Karpas-422 (cell line): ENCODE measurements at regions not wholly inside any gene's neighbourhood (a gene's known extent, or its start where the extent isn't known, plus 50 kb on each side); places are given as distances from the start of the nearest gene placed in this dataset.
"Not testable (repeated sequence)": the region's sequence is repeated elsewhere in the genome, so short reads cannot be mapped to it uniquely, and the experiment has no call there.

ENCODE experiments used
- DNase-seq: peaks from one replicate; pipeline ENCODE4 v3.0.0-alpha.2; 2015
- H2AFZ ChIP-seq: fragments of 200-600 bp; sonication (generic); 2 replicates; pipeline ENCODE4 v1.6.1; 2014; ENCODE audit warnings: antibody characterized with exemption, low read length, mixed read lengths
- H3K27ac ChIP-seq: fragments of 200-600 bp; sonication (generic); 2 replicates; pipeline ENCODE4 v1.5.1; 2014; ENCODE audit warnings: mild to moderate bottlenecking, low read length, moderate library complexity
- H3K27me3 ChIP-seq: fragments of 200-600 bp; sonication (generic); 2 replicates; pipeline ENCODE4 v1.6.1; 2014; ENCODE audit warnings: low read length, mixed read lengths
- H3K36me3 ChIP-seq: fragments of 200-600 bp; sonication (generic); 2 replicates; pipeline ENCODE4 v1.6.1; 2014; ENCODE audit warnings: low read length, mixed read lengths; ENCODE audit not compliant: insufficient read depth
- H3K4me1 ChIP-seq: fragments of 200-600 bp; sonication (generic); 2 replicates; pipeline ENCODE4 v1.6.1; 2014; ENCODE audit warnings: mild to moderate bottlenecking, low read length, mixed read lengths
- H3K4me2 ChIP-seq: fragments of 200-600 bp; sonication (generic); 2 replicates; pipeline ENCODE4 v1.6.1; 2014; ENCODE audit warnings: low read length, low read depth, mild to moderate bottlenecking; ENCODE audit not compliant: poor library complexity, severe bottlenecking
- H3K4me3 ChIP-seq: fragments of 200-600 bp; sonication (generic); 2 replicates; pipeline ENCODE4 v1.5.1; 2014; ENCODE audit warnings: mild to moderate bottlenecking, antibody characterized with exemption, low read length, mixed read lengths
- H3K79me2 ChIP-seq: fragments of 200-600 bp; sonication (generic); 2 replicates; pipeline ENCODE4 v1.6.1; 2014; ENCODE audit warnings: mild to moderate bottlenecking, low read length, mixed read lengths
- H3K9ac ChIP-seq: fragments of 200-600 bp; sonication (generic); 2 replicates; pipeline ENCODE4 v1.6.0; 2014; ENCODE audit warnings: low read length
- H3K9me2 ChIP-seq: fragments of 200-600 bp; sonication (generic), shearing (Covaris generic); replicated peaks from 2 replicates; pipeline ENCODE4 v1.6.0; 2014; ENCODE audit warnings: mild to moderate bottlenecking, low read length, moderate library complexity; ENCODE audit not compliant: insufficient read depth
- H3K9me3 ChIP-seq: fragments of 300-700, 200-600 bp; sonication (generic); 2 replicates; pipeline ENCODE4 v1.6.1; 2014; ENCODE audit warnings: low read length, mixed read lengths
- H4K20me1 ChIP-seq: fragments of 200-600 bp; sonication (generic); 2 replicates; pipeline ENCODE4 v1.6.1; 2014; ENCODE audit warnings: mild to moderate bottlenecking, antibody characterized with exemption, low read length, low read depth; ENCODE audit not compliant: insufficient read depth

DNA sequence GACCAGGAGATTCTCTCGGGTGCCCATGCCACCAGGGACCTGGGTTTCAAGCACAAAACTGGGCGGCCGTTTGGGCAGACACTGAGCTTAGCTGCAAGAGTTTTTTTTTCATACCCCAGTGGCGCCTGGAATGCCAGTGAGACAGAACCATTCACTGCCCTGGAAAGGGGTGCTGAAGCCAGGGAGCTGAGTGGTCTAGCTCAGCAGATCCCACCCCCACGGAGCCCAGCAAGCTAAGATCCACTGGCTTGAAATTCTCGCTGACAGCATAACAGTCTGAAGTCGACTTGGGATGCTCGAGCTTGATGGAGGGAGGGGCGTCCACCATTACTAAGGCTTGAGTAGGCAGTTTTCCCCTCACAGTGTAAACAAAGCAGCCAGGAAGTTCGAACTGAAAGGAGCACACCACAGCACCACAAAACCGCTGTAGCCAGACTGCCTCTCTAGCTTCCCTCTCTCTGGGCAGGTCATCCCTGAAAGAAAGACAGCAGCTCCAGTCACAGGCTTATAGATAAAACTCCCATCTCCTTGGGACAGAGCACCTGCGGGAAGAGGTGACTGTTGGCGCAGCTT, 157.7 kb downstream of the GIPC2 start:
- not testable (repeated sequence) for H2AFZ ChIP-seq, H3K36me3 ChIP-seq, H3K79me2 ChIP-seq, H3K27ac ChIP-seq, H3K27me3 ChIP-seq, H3K4me1 ChIP-seq, H3K9ac ChIP-seq, H3K4me2 ChIP-seq, H4K20me1 ChIP-seq, H3K4me3 ChIP-seq, H3K9me3 ChIP-seq, H3K9me2 ChIP-seq, DNase-seq

- Histone ChIP-seq H3K4me1 (no peaks in the 10 kb centered on the region), H3K4me2 (no peak overlapping the region), H3K36me3 (no peaks in the 10 kb centered on the region), H3K4me3 (no peak overlapping the region), H2AFZ (no peak overlapping the region), H3K9me2 (no peaks in the 10 kb centered on the region), H3K9ac (no peak overlapping the region), H4K20me1 (no peaks in the 10 kb centered on the region), H3K27me3 (no peaks in the 10 kb centered on the region), H3K27ac (no peak overlapping the region), H3K9me3 (no peaks in the 10 kb centered on the region), H3K79me2 (no peaks in the 10 kb centered on the region)
- DNase-seq, result no peak
Measured at GRCh38 chr1:78210175-78210574, 164.4 kb downstream of the GIPC2 start.

DNA sequence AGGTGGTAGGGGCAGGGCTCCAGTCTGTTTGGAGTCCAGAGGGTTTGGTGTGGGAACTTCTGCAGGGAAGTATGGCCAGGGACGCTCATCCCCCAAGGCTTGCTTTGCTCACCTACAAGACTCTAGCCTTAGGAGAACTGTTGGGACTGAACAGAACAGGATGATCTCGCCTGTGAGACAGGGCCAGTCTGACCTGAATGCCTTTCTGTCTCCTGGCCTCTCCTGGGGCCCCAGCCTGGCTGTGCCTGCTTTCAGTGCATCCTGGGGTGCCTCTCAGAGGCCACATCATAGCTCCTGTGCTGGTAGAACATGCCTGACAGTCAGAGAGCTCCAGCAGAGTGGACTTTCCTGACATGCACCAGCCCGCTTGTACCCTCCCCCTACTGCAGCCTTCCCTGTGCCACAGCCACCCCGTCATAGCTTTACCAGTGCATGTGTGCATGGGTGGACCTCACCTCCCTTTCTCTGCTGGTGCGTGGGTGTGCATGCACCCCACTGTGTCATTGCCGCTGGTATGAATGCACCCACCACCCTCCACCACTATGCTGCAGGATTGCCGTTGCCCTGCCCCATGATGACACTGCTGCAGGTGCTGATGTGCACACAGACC, 165.8 kb downstream of the GIPC2 start:
- H3K27me3 ChIP-seq, result no peaks in the 10 kb centered on the region

DNA sequence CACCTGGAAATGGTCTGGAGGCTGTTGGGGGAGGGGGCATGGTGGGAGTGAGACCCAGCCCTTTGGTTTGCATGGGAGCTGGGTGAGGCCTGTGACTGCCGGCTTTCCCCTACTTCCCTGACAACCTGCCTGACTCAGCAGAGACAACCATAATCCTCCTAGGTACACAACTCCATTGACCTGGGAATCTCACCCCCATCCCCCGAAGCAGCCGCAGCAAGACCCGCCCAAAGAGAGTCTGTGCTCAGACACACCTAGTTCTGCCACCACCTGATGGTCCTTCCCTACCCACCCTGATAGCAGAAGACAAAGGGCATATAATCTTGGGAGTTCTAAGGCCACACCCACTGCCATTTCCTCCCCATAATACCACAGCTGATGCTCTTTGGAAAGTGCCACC, 168.6 kb downstream of the GIPC2 start:
- Histone ChIP-seq H3K4me1 (no peaks in the 10 kb centered on the region), H3K9me3 (no peaks in the 10 kb centered on the region), H3K4me3 (no peak overlapping the region), H3K36me3 (no peaks in the 10 kb centered on the region), H2AFZ (no peak overlapping the region), H3K27me3 (no peaks in the 10 kb centered on the region), H3K9me2 (no peaks in the 10 kb centered on the region), H4K20me1 (no peaks in the 10 kb centered on the region), H3K9ac (no peak overlapping the region), H3K79me2 (no peaks in the 10 kb centered on the region), H3K27ac (no peak overlapping the region), H3K4me2 (no peak overlapping the region)
- no peak for DNase-seq

More for the DNA sequence above, 165.8 kb downstream of the GIPC2 start:
- Histone ChIP-seq H3K36me3 (no peaks in the 10 kb centered on the region), H3K4me3 (no peak overlapping the region), H3K9me2 (no peaks in the 10 kb centered on the region), H3K4me2 (no peak overlapping the region), H3K9ac (no peak overlapping the region), H3K4me1 (no peaks in the 10 kb centered on the region), H4K20me1 (no peaks in the 10 kb centered on the region), H3K79me2 (no peaks in the 10 kb centered on the region), H2AFZ (no peak overlapping the region), H3K9me3 (no peaks in the 10 kb centered on the region), H3K27ac (no peak overlapping the region)
- DNase-seq, result no peak

DNA sequence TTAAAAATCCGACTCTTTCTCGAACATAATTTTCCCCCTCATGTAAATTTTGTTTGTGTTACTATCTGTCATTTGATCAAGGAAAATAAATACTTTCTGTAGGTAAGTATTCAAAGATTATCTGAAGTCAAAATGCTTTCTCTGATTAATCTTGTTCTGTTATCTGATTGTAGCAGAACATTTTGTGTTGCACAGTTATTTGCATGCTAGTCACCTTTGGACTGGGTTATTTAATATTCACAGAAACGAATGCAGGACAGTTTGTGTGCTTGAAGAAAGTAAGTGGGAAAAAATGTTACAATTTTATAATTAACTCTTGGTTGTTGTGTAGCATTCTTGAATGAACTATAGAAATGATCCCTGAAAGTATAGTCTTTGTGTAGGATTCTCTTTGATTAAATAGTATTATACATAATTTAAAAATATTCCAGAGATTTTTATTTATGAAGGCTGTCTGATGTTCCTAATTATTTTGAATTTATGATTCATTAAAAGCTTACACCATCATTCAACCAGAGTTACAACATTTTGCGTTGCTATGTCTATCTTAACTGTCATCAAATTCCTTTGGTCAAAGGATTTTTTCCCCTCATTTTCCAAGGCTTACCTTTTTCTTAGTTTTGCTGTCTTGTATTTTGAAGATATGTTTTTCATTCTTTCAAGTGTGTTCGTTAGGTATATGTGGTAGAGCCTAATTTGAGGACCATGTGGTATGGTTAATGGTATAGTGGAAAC, 176.6 kb downstream of the GIPC2 start:
- Histone ChIP-seq H4K20me1 (no peaks in the 10 kb centered on the region), H3K4me1 (no peaks in the 10 kb centered on the region), H3K36me3 (no peaks in the 10 kb centered on the region), H3K27ac (no peak overlapping the region), H3K79me2 (no peaks in the 10 kb centered on the region), H3K27me3 (no peaks in the 10 kb centered on the region), H2AFZ (no peak overlapping the region), H3K4me2 (no peak overlapping the region), H3K4me3 (no peak overlapping the region), H3K9me2 (no peaks in the 10 kb centered on the region), H3K9me3 (no peaks in the 10 kb centered on the region), H3K9ac (no peak overlapping the region)
- no peak for DNase-seq

GRCh38 chr1:78222960-78223358, 177.2 kb downstream of the GIPC2 start:
- Histone ChIP-seq H3K9ac (no peak overlapping the region), H3K9me3 (no peaks in the 10 kb centered on the region), H3K4me3 (no peak overlapping the region), H3K36me3 (no peaks in the 10 kb centered on the region), H3K4me2 (no peak overlapping the region), H3K27ac (no peak overlapping the region), H2AFZ (no peak overlapping the region), H4K20me1 (no peaks in the 10 kb centered on the region), H3K79me2 (no peaks in the 10 kb centered on the region), H3K27me3 (no peaks in the 10 kb centered on the region), H3K9me2 (no peaks in the 10 kb centered on the region), H3K4me1 (no peaks in the 10 kb centered on the region)
- no peak for DNase-seq

DNA sequence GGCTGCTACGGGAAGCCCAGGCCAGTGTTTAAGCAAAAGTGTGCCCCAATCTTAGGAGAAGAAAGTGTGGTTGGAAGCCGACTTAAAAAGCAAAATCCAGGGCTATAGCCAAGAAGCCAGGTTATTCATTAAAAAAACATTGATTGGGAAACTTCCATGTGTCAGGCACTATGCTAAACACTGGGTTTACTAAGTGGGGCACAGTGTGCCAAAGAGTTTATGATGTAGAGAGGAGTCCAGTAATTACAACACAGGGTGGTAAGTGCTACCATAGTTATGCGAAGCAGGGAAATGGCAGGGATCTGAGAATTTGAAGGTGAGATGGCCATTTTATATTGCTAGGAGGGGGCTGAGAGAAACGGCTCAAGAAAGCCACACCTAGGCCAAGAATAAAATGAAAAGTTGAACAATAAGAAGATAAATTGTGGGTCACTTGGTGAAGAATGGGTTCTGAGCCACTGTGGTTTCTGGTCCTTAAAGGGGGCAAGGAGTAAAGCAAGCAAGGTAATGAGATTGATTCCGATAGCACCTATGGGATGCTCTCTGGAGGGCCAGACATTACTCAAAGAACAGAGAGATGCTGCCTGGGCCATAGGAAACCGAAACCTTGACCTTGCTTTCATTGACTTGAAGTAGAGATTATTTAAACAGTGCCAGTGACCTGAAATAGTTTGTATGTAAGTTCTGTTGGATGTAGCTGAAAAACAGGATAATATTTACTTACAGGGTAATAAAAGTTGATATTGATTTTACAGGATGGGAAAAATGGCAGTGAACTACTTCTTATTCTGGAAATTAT, 177.8 kb downstream of the GIPC2 start:
- no peak overlapping the region for H3K27ac ChIP-seq
- H3K4me3 ChIP-seq, result no peak overlapping the region
- no peak overlapping the region for H3K4me2 ChIP-seq
- no peaks in the 10 kb centered on the region for H3K9me2 ChIP-seq
- H3K27me3 ChIP-seq, result no peaks in the 10 kb centered on the region
- DNase-seq, result no peak
- H3K4me1 ChIP-seq, result no peaks in the 10 kb centered on the region
- H3K79me2 ChIP-seq, result no peaks in the 10 kb centered on the region
- H3K9me3 ChIP-seq, result no peaks in the 10 kb centered on the region
- H3K9ac ChIP-seq, result no peak overlapping the region
- H4K20me1 ChIP-seq, result no peaks in the 10 kb centered on the region
- H3K36me3 ChIP-seq, result no peaks in the 10 kb centered on the region
- no peak overlapping the region for H2AFZ ChIP-seq

GRCh38 chr1:78224246-78224785, 178.6 kb downstream of the GIPC2 start:
- no peaks in the 10 kb centered on the region for H4K20me1 ChIP-seq
- no peaks in the 10 kb centered on the region for H3K4me1 ChIP-seq
- H3K9me2 ChIP-seq, result no peaks in the 10 kb centered on the region
- no peak overlapping the region for H3K4me2 ChIP-seq
- H3K27me3 ChIP-seq, result no peaks in the 10 kb centered on the region
- no peaks in the 10 kb centered on the region for H3K79me2 ChIP-seq
- H3K9me3 ChIP-seq, result no peaks in the 10 kb centered on the region
- H3K27ac ChIP-seq, result no peak overlapping the region
- H3K4me3 ChIP-seq, result no peak overlapping the region
- no peak for DNase-seq
- H2AFZ ChIP-seq, result no peak overlapping the region
- no peak overlapping the region for H3K9ac ChIP-seq
- H3K36me3 ChIP-seq, result no peaks in the 10 kb centered on the region
